Smooth muscle cell (in vitro differentiated cells): ENCODE measurements at regions not wholly inside any gene's neighbourhood (a gene's known extent, or its start where the extent isn't known, plus 50 kb on each side); places are given as distances from the start of the nearest gene placed in this dataset.

Experiments
- DNase-seq: peaks from one replicate; lab custom pipeline; 2025; ENCODE audit not compliant: unreplicated experiment; lab: John Stamatoyannopoulos, UW
- H2AFZ ChIP-seq: fragments of 200-600 bp; sonication (generic); 2 replicates; pipeline ENCODE4 v1.6.0; 2016; ENCODE audit warnings: antibody characterized with exemption, low read depth, mild to moderate bottlenecking
- H3F3A ChIP-seq: fragments of 200-600 bp; sonication (generic); 2 replicates; pipeline ENCODE4 v1.6.0; 2017; ENCODE audit warnings: antibody characterized with exemption, low read depth
- H3K27ac ChIP-seq: fragments of 200-600 bp; sonication (generic); 2 replicates; pipeline ENCODE4 v1.5.1; 2016; ENCODE audit warnings: low read depth, mild to moderate bottlenecking
- H3K27me3 ChIP-seq: fragments of 200-600 bp; sonication (generic); 2 replicates; pipeline ENCODE4 v1.6.1; 2016; ENCODE audit warnings: low read depth, mild to moderate bottlenecking
- H3K36me3 ChIP-seq: fragments of 200-600 bp; sonication (generic); 2 replicates; pipeline ENCODE4 v1.5.1; 2016; ENCODE audit warnings: low read depth
- H3K4me1 ChIP-seq: fragments of 200-600 bp; sonication (generic); 2 replicates; pipeline ENCODE4 v1.5.1; 2016; ENCODE audit warnings: low read depth
- H3K4me2 ChIP-seq: fragments of 200-600 bp; sonication (generic); 2 replicates; pipeline ENCODE4 v1.6.0; 2016; ENCODE audit warnings: mild to moderate bottlenecking
- H3K4me3 ChIP-seq: fragments of 200-600 bp; sonication (generic); 2 replicates; pipeline ENCODE4 v1.5.1; 2016; ENCODE audit warnings: mild to moderate bottlenecking
- H3K79me2 ChIP-seq: fragments of 200-600 bp; sonication (generic); 2 replicates; pipeline ENCODE4 v1.6.0; 2016; ENCODE audit warnings: low read depth, mild to moderate bottlenecking
- H3K9ac ChIP-seq: fragments of 200-600 bp; sonication (generic); 2 replicates; pipeline ENCODE4 v1.6.0; 2016; ENCODE audit warnings: low read depth
- H3K9me3 ChIP-seq: fragments of 200-600 bp; sonication (generic); replicated peaks from 2 replicates; pipeline ENCODE4 v1.5.1; 2016; ENCODE audit warnings: low read depth
- H4K20me1 ChIP-seq: fragments of 200-600 bp; sonication (generic); 2 replicates; pipeline ENCODE4 v1.6.0; 2016; ENCODE audit warnings: low read depth
- WGBS: methylation state at CpG from one replicate; pipeline ENCODE4 v1.1.7; 2016; ENCODE audit warnings: low lambda C conversion rate; 5-methylcytosine and 5-hydroxymethylcytosine counted together
- TF ChIP-seq, protein P1 (sequence below): fragments of 200-600 bp; sonication (generic); IDR thresholded peaks from 2 replicates; pipeline ENCODE4 v1.5.1; 2017; ENCODE audit warnings: borderline replicate concordance, mild to moderate bottlenecking, antibody characterized with exemption; ENCODE audit not compliant: insufficient read depth, poor library complexity, severe bottlenecking

GRCh38 chr3:77869423-77869822, 829.5 kb downstream of the ROBO2 start:
- no peaks in the 10 kb centered on the region for H3K36me3 ChIP-seq
- H3K79me2 ChIP-seq = no peaks in the 10 kb centered on the region
- no peaks in the 10 kb centered on the region for H3K9me3 ChIP-seq
- 95% methylated on average over 7 of the region's 7 CpGs for WGBS
- no peaks in the 10 kb centered on the region for H4K20me1 ChIP-seq
- H3K27me3 ChIP-seq = no peaks in the 10 kb centered on the region
- TF ChIP-seq, protein P1, sequence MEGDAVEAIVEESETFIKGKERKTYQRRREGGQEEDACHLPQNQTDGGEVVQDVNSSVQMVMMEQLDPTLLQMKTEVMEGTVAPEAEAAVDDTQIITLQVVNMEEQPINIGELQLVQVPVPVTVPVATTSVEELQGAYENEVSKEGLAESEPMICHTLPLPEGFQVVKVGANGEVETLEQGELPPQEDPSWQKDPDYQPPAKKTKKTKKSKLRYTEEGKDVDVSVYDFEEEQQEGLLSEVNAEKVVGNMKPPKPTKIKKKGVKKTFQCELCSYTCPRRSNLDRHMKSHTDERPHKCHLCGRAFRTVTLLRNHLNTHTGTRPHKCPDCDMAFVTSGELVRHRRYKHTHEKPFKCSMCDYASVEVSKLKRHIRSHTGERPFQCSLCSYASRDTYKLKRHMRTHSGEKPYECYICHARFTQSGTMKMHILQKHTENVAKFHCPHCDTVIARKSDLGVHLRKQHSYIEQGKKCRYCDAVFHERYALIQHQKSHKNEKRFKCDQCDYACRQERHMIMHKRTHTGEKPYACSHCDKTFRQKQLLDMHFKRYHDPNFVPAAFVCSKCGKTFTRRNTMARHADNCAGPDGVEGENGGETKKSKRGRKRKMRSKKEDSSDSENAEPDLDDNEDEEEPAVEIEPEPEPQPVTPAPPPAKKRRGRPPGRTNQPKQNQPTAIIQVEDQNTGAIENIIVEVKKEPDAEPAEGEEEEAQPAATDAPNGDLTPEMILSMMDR = no peak
- no peak overlapping the region for H2AFZ ChIP-seq
- H3K4me2 ChIP-seq = no peak overlapping the region
- no peak overlapping the region for H3K27ac ChIP-seq
- H3K9ac ChIP-seq = no peak overlapping the region
- DNase-seq = no peak
- H3K4me1 ChIP-seq = no peaks in the 10 kb centered on the region
- no peak overlapping the region for H3K4me3 ChIP-seq
- H3F3A ChIP-seq = no peaks in the 10 kb centered on the region

DNA sequence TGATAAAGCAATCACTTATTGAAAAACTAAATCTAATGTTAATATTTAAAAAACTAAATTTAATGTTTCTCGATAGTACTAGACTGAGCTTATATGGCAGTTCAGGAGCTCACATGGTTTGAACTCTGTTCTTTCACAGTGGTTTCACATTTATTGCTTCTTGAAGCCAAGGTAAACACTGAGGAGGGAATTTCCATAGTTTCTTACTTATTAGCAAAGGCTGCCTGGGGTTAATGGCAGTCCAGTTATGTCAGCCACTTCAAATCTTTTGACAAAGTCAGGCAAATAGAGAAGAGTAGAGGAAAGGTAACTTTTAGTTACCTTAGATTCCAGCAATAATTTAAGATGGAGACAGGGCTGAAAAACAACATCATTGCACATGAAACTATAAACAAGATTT, 831.5 kb downstream of the ROBO2 start:
- TF ChIP-seq, protein P1 = no peak
- Histone ChIP-seq H3F3A (no peaks in the 10 kb centered on the region), H3K27ac (no peak overlapping the region), H3K27me3 (no peaks in the 10 kb centered on the region), H3K36me3 (no peaks in the 10 kb centered on the region), H4K20me1 (no peaks in the 10 kb centered on the region), H2AFZ (no peak overlapping the region), H3K9me3 (no peaks in the 10 kb centered on the region), H3K4me1 (no peaks in the 10 kb centered on the region), H3K4me2 (no peak overlapping the region), H3K79me2 (no peaks in the 10 kb centered on the region), H3K9ac (no peak overlapping the region), H3K4me3 (no peak overlapping the region)
- 93% methylated on average over 1 of the region's 1 CpG for WGBS
- no peak for DNase-seq

GRCh38 chr3:77873598-77873997, 833.7 kb downstream of the ROBO2 start:
- TF ChIP-seq, protein P1 = no peak
- no peak overlapping the region for H2AFZ ChIP-seq
- H3K9me3 ChIP-seq = no peaks in the 10 kb centered on the region
- H3K79me2 ChIP-seq = no peaks in the 10 kb centered on the region
- no peaks in the 10 kb centered on the region for H3K36me3 ChIP-seq
- no peak overlapping the region for H3K4me3 ChIP-seq
- no peak overlapping the region for H3K4me2 ChIP-seq
- no peak overlapping the region for H3K9ac ChIP-seq
- no peaks in the 10 kb centered on the region for H3F3A ChIP-seq
- no peaks in the 10 kb centered on the region for H3K4me1 ChIP-seq
- no peaks in the 10 kb centered on the region for H4K20me1 ChIP-seq
- H3K27ac ChIP-seq = no peak overlapping the region
- 94% methylated on average over 4 of the region's 4 CpGs for WGBS
- DNase-seq = no peak
- H3K27me3 ChIP-seq = no peaks in the 10 kb centered on the region

- H3K9me3 ChIP-seq = no peaks in the 10 kb centered on the region
- peak overlapping the region; percentile 50 for H3K4me2 ChIP-seq
- no peak for DNase-seq
These were observed 845.5 kb downstream of the ROBO2 start for GRCh38 chr3:77885381-77885780.

More at GRCh38 chr3:77885381-77885780, 845.5 kb downstream of the ROBO2 start:
- Histone ChIP-seq H2AFZ (peak overlapping the region; percentile 71), H3K79me2 (no peaks in the 10 kb centered on the region), H3K4me1 (peaks cover 8% of the 10 kb centered on the region), H4K20me1 (no peaks in the 10 kb centered on the region), H3F3A (peaks cover 10% of the 10 kb centered on the region), H3K4me3 (no peak overlapping the region), H3K36me3 (no peaks in the 10 kb centered on the region), H3K9ac (no peak overlapping the region), H3K27ac (no peak overlapping the region), H3K27me3 (no peaks in the 10 kb centered on the region)
- TF ChIP-seq, protein P1 = no peak
- WGBS = 60% methylated on average over 3 of the region's 3 CpGs
